ENCODE measurements at regions not wholly inside any gene's neighbourhood (a gene's known extent, or its start where the extent isn't known, plus 50 kb on each side); places are given as distances from the start of the nearest gene placed in this dataset.

GRCh38 chr1:213724640-213725536 lies 262.9 kb upstream of the PROX1 start:
- DNase-seq (ENCODE audit: low read depth), result no peak
- no peak overlapping the region for H3K4me3 ChIP-seq (ENCODE audit: low read depth, low read length)
- no peak for TF ChIP-seq CTCF (IDR thresholded peaks at IDR 0.05; ENCODE audit: insufficient read depth, low read depth, low read length)

GRCh38 chr1:213727853-213728592 lies 259.8 kb upstream of the PROX1 start:
- H3K4me3 ChIP-seq (ENCODE audit: low read depth, low read length), result no peak overlapping the region
- no peak for DNase-seq (ENCODE audit: low read depth)
- no peak for TF ChIP-seq CTCF (IDR thresholded peaks at IDR 0.05; ENCODE audit: insufficient read depth, low read depth, low read length)

DNA sequence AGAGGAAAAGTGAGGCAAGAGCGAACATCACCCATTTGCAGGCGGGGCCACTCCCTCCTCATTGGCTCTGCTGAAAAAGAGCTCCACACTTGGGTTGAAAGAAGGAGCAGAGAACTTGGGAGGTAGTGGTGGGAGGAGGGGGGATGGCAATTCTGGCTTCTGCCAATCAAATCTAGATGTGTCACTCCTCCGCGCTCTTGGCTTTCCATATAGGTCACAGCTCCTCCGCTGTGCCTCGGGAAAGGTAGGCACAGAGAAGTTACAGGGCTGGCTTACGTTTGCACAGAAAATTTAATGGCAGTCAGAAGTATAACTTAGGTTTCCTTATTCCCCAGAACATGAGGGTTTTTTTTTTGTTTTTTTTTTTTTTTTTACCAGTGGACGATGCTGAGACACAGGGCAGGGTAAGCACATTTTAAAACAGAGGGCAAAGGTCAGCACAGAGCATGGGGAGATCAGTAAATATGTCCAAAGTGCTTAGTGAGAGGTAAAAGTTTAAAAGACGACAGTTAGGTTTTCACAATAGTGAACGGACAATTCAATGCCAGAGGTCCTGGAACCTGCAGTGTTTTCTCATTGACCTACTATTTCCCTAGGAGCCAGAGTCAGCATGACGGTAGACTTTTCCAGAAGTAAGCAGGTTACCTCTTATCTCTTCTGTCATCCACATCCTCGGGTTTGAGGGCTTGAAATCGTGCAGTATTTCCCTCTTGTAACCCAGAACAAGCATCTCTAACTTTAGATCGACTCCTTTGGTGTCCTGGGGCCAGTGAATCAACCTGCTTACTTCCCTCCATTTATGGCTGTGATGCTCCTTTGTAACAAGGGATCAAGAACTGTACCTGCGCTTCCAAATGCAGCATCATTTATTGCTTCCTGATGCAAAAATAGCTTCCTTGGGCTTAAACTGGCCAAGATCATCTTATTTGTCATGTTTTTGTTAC lies 258.9 kb upstream of the PROX1 start:
- no peak for DNase-seq (ENCODE audit: low read depth)
- no peak overlapping the region for H3K4me3 ChIP-seq (ENCODE audit: low read depth, low read length)
- TF ChIP-seq CTCF (IDR thresholded peaks at IDR 0.05; ENCODE audit: insufficient read depth, low read depth, low read length), result no peak

DNA sequence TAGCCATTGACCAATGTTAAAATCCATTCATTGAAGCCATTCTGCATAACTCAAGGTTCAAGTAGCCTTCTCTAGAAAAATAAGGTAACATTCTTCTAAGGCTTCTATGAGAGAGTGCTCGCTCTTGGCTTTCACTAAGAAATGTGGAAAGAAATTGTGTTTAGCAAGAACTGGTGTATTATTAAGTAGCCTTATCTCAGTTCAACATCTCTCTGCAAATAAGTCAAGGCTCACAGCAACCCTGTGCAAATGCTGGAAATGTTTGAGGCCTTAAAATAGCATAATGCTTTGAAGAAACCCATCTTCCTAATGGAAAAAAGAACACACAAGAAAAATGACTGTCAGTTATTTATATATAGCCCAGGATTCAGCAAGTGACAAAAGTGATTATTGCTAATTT lies 254.1 kb upstream of the PROX1 start:
- DNase-seq (ENCODE audit: low read depth), result no peak
- H3K4me3 ChIP-seq (ENCODE audit: low read depth, low read length), result no peak overlapping the region
- TF ChIP-seq CTCF (IDR thresholded peaks at IDR 0.05; ENCODE audit: insufficient read depth, low read depth, low read length), result no peak

- no peak for TF ChIP-seq CTCF (IDR thresholded peaks at IDR 0.05; ENCODE audit: insufficient read depth, low read depth, low read length)
- no peak overlapping the region for H3K4me3 ChIP-seq (ENCODE audit: low read depth, low read length)
- no peak for DNase-seq (ENCODE audit: low read depth)
Measured at GRCh38 chr1:213737398-213738035, 250.3 kb upstream of the PROX1 start.

- H3K4me3 ChIP-seq (ENCODE audit: low read depth, low read length), result no peak overlapping the region
- no peak for TF ChIP-seq CTCF (IDR thresholded peaks at IDR 0.05; ENCODE audit: insufficient read depth, low read depth, low read length)
- DNase-seq (ENCODE audit: low read depth), result no peak
Measured at GRCh38 chr1:213738658-213739057, 249.1 kb upstream of the PROX1 start.
